HEK293 (cell line): ENCODE measurements at regions not wholly inside any gene's neighbourhood (a gene's known extent, or its start where the extent isn't known, plus 50 kb on each side); places are given as distances from the start of the nearest gene placed in this dataset.

Source experiments
- CTCF ChIA-PET: fragments of 350-600 bp; formaldehyde crosslinking; extraction: SDS; loops from one replicate; lab custom pipeline; 2021; ENCODE audit warnings: antibody characterized with exemption; lab: Yijun Ruan, JAX
- POLR2A ChIA-PET: fragments of 300-600 bp; formaldehyde crosslinking; extraction: SDS; loops from one replicate; lab custom pipeline; 2020; ENCODE audit warnings: antibody characterized with exemption, inconsistent platforms; lab: Yijun Ruan, JAX
- H3K27ac ChIP-seq: fragments of 200-500 bp; sonication (Bioruptor generic); 2 replicates; pipeline ENCODE4 v1.5.1; 2014; ENCODE audit warnings: low read depth, low read length, control low read depth, inconsistent platforms; ENCODE audit errors: extremely low read depth
- H3K36me3 ChIP-seq, 2 experiments: fragments of 200-500 bp in 1 of 2; sonication (Bioruptor generic) in 1 of 2; 1 replicate in 1 of 2; 2 replicates in 1 of 2; pipeline ENCODE4 v1.5.1; 2014 to 2017; ENCODE audit warnings: inconsistent platforms in 2 of 2, low read length in 2 of 2; ENCODE audit not compliant: control insufficient read depth in 2 of 2, insufficient read depth in 1 of 2
- H3K4me1 ChIP-seq: fragments of 200-500 bp; sonication (Bioruptor generic); 2 replicates; pipeline ENCODE4 v1.5.1; 2014; ENCODE audit warnings: mild to moderate bottlenecking, low read length, inconsistent platforms; ENCODE audit not compliant: control insufficient read depth, insufficient read depth
- H3K4me3 ChIP-seq: 2 replicates; pipeline ENCODE4 v1.5.1; 2011; ENCODE audit warnings: low read depth, mild to moderate bottlenecking, control low read depth, low read length, moderate library complexity
- H3K9me3 ChIP-seq: fragments of 200-500 bp; sonication (Bioruptor generic); 2 replicates; pipeline ENCODE4 v1.5.1; 2014; ENCODE audit warnings: low read depth, low read length, inconsistent platforms; ENCODE audit not compliant: control insufficient read depth, insufficient read depth
- HIC1 ChIP-seq: fragments of 450-650 bp; formaldehyde crosslinking; IDR thresholded peaks from 2 replicates; pipeline ENCODE4 v1.5.1; 2016; ENCODE audit warnings: missing biosample characterization, missing genetic modification characterization
- HOXC10 ChIP-seq: sonication (generic); formaldehyde crosslinking; IDR thresholded peaks from 2 replicates; pipeline ENCODE4 v1.8.1; 2023; ENCODE audit warnings: mild to moderate bottlenecking, missing genetic modification reagents
- HOXD13 ChIP-seq: sonication (generic); formaldehyde crosslinking; IDR thresholded peaks from 2 replicates; pipeline ENCODE4 v1.8.0; 2022; ENCODE audit warnings: missing genetic modification reagents, borderline replicate concordance
- KLF10 ChIP-seq: fragments of 450-650 bp; IDR thresholded peaks from 2 replicates; pipeline ENCODE4 v1.5.1; 2018; ENCODE audit warnings: missing biosample characterization, mild to moderate bottlenecking, missing genetic modification characterization
- KLF7 ChIP-seq: fragments of 450-650 bp; formaldehyde crosslinking; IDR thresholded peaks from 2 replicates; pipeline ENCODE4 v1.5.1; 2016; ENCODE audit warnings: missing biosample characterization, missing genetic modification characterization, borderline replicate concordance
- KLF8 ChIP-seq: fragments of 450-650 bp; formaldehyde crosslinking; IDR thresholded peaks from 2 replicates; pipeline ENCODE4 v1.5.1; 2016; ENCODE audit warnings: missing biosample characterization, missing genetic modification characterization
- OVOL3 ChIP-seq: fragments of 450-650 bp; formaldehyde crosslinking; IDR thresholded peaks from 2 replicates; pipeline ENCODE4 v1.5.1; 2016; ENCODE audit warnings: missing biosample characterization, missing genetic modification characterization
- SP2 ChIP-seq: fragments of 450-650 bp; formaldehyde crosslinking; IDR thresholded peaks from 2 replicates; pipeline ENCODE4 v1.5.1; 2016; ENCODE audit warnings: missing biosample characterization, missing genetic modification characterization
- YY2 ChIP-seq: fragments of 450-650 bp; formaldehyde crosslinking; IDR thresholded peaks from 2 replicates; pipeline ENCODE4 v1.5.1; 2016; ENCODE audit warnings: missing biosample characterization, missing genetic modification characterization
- ZFP69B ChIP-seq: fragments of 450-650 bp; formaldehyde crosslinking; IDR thresholded peaks from 2 replicates; pipeline ENCODE4 v1.5.1; 2016; ENCODE audit warnings: missing biosample characterization, missing genetic modification characterization
- ZNF10 ChIP-seq: fragments of 450-650 bp; formaldehyde crosslinking; IDR thresholded peaks from 2 replicates; pipeline ENCODE4 v1.5.1; 2017; ENCODE audit warnings: missing biosample characterization, missing genetic modification characterization
- ZNF324 ChIP-seq: fragments of 450-650 bp; formaldehyde crosslinking; IDR thresholded peaks from 2 replicates; pipeline ENCODE4 v1.5.1; 2016; ENCODE audit warnings: missing biosample characterization, missing genetic modification characterization
- ZNF341 ChIP-seq: fragments of 450-650 bp; formaldehyde crosslinking; IDR thresholded peaks from 2 replicates; pipeline ENCODE4; 2016; ENCODE audit warnings: low read depth, missing biosample characterization, missing genetic modification characterization
- ZNF510 ChIP-seq: fragments of 450-650 bp; formaldehyde crosslinking; IDR thresholded peaks from 2 replicates; pipeline ENCODE4 v1.5.1; 2018; ENCODE audit warnings: mild to moderate bottlenecking, missing genetic modification characterization, missing biosample characterization; ENCODE audit not compliant: insufficient replicate concordance
- ZNF521 ChIP-seq: fragments of 450-650 bp; formaldehyde crosslinking; IDR thresholded peaks from 2 replicates; pipeline ENCODE4 v1.5.1; 2017; ENCODE audit warnings: missing biosample characterization, mild to moderate bottlenecking, missing genetic modification characterization
- ZNF626 ChIP-seq: fragments of 450-650 bp; sonication (Bioruptor Pico); formaldehyde crosslinking; IDR thresholded peaks from 2 replicates; pipeline ENCODE4 v1.5.1; 2018; ENCODE audit warnings: missing biosample characterization, missing genetic modification characterization, inconsistent platforms
- ZNF660 ChIP-seq: fragments of 450-650 bp; IDR thresholded peaks from 2 replicates; pipeline ENCODE4 v1.5.1; 2018; ENCODE audit warnings: missing biosample characterization, mild to moderate bottlenecking, missing genetic modification characterization
- ZNF707 ChIP-seq: fragments of 450-650 bp; formaldehyde crosslinking; IDR thresholded peaks from 2 replicates; pipeline ENCODE4 v1.5.1; 2016; ENCODE audit warnings: missing biosample characterization, missing genetic modification characterization
- TF ChIP-seq, protein P1 (sequence below): fragments of 450-650 bp; formaldehyde crosslinking; IDR thresholded peaks from 2 replicates; pipeline ENCODE4; 2016; ENCODE audit warnings: missing biosample characterization, missing genetic modification characterization
- TF ChIP-seq, protein P2 (sequence below): fragments of 450-650 bp; formaldehyde crosslinking; IDR thresholded peaks from 2 replicates; pipeline ENCODE4 v1.5.1; 2016; ENCODE audit warnings: missing biosample characterization, missing genetic modification characterization
- TF ChIP-seq, protein P3 (sequence below): fragments of 450-650 bp; formaldehyde crosslinking; IDR thresholded peaks from 2 replicates; pipeline ENCODE4 v1.5.1; 2017; ENCODE audit warnings: missing biosample characterization, missing genetic modification characterization
- TF ChIP-seq, protein P4 (sequence below): fragments of 450-650 bp; formaldehyde crosslinking; IDR thresholded peaks from 2 replicates; pipeline ENCODE4 v1.5.1; 2016; ENCODE audit warnings: missing biosample characterization, missing genetic modification characterization

DNA sequence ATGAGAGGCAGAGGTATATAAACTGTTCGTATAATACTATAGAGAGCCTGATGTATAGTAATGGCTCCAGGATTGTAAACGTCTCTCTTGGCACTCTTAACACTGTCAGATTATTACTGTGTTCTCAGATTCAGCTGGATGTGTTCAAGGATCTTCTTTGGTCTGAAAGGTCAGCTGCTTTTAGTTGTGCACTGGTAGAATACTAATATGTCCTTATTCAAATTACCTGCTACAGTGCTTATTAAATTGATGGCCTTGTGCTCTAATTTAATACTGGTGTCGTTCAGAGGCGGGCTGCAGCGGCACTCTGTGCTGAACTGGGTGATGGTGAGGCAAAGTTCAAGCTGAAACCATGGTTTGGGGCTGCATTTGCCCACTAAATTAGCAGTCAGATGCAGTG lies 216.7 kb upstream of the ARRDC3 start (continued):
- TF ChIP-seq, protein P1, sequence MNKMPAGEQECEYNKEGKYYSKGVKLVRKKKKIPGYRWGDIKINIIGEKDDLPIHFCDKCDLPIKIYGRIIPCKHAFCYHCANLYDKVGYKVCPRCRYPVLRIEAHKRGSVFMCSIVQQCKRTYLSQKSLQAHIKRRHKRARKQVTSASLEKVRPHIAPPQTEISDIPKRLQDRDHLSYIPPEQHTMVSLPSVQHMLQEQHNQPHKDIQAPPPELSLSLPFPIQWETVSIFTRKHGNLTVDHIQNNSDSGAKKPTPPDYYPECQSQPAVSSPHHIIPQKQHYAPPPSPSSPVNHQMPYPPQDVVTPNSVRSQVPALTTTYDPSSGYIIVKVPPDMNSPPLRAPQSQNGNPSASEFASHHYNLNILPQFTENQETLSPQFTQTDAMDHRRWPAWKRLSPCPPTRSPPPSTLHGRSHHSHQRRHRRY, result no peak
- TF ChIP-seq ZFP69B (tag by site-specific recombination), result no peak
- no peak for TF ChIP-seq YY2 (tag by site-specific recombination)
- TF ChIP-seq, protein P2, sequence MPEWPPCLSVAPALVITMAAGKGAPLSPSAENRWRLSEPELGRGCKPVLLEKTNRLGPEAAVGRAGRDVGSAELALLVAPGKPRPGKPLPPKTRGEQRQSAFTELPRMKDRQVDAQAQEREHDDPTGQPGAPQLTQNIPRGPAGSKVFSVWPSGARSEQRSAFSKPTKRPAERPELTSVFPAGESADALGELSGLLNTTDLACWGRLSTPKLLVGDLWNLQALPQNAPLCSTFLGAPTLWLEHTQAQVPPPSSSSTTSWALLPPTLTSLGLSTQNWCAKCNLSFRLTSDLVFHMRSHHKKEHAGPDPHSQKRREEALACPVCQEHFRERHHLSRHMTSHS, result no peak
- TF ChIP-seq HOXC10 (CRISPR knock-in tag), result no peak

GRCh38 chr5:91598216-91598615 lies 215.1 kb upstream of the ARRDC3 start:
- POLR2A ChIA-PET, result no interaction called here
- Histone ChIP-seq H3K36me3 (no peaks in the 10 kb centered on the region), H3K27ac (no peak overlapping the region), H3K4me1 (no peaks in the 10 kb centered on the region), H3K9me3 (no peaks in the 10 kb centered on the region), H3K4me3 (no peak overlapping the region)
- CTCF ChIA-PET, result no interaction called here
- no peak for TF ChIP-seq HOXD13 (CRISPR knock-in tag)
- TF ChIP-seq KLF10 (tag by site-specific recombination), result no peak
- TF ChIP-seq ZNF660 (tag by site-specific recombination), result no peak
- TF ChIP-seq ZNF707 (tag by site-specific recombination), result no peak
- TF ChIP-seq, protein P3, sequence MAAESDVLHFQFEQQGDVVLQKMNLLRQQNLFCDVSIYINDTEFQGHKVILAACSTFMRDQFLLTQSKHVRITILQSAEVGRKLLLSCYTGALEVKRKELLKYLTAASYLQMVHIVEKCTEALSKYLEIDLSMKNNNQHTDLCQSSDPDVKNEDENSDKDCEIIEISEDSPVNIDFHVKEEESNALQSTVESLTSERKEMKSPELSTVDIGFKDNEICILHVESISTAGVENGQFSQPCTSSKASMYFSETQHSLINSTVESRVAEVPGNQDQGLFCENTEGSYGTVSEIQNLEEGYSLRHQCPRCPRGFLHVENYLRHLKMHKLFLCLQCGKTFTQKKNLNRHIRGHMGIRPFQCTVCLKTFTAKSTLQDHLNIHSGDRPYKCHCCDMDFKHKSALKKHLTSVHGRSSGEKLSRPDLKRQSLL (tag by site-specific recombination), result no peak
- no peak for TF ChIP-seq ZNF626
- TF ChIP-seq KLF8, result no peak
- TF ChIP-seq ZNF521 (tag by site-specific recombination), result no peak
- TF ChIP-seq SP2 (tag by site-specific recombination), result no peak
- TF ChIP-seq ZNF324 (tag by site-specific recombination), result no peak
- TF ChIP-seq KLF7 (tag by site-specific recombination), result no peak
- TF ChIP-seq ZNF510 (tag by site-specific recombination), result no peak
- TF ChIP-seq ZNF10 (tag by site-specific recombination), result no peak
- no peak for TF ChIP-seq OVOL3 (tag by site-specific recombination)
- no peak for TF ChIP-seq ZNF341 (tag by site-specific recombination)
- TF ChIP-seq HIC1 (tag by site-specific recombination), result no peak

GRCh38 chr5:91595424-91595823 lies 212.3 kb upstream of the ARRDC3 start:
- POLR2A ChIA-PET, result no interaction called here
- no peaks in the 10 kb centered on the region for H3K4me1 ChIP-seq
- CTCF ChIA-PET, result interaction anchor here (0.6 kb wide), 1 partner anchor 326 kb away, joined by 5 read pairs; no protein-coding TSS in a partner anchor
- no peak overlapping the region for H3K27ac ChIP-seq
- no peak overlapping the region for H3K4me3 ChIP-seq
- no peaks in the 10 kb centered on the region for H3K9me3 ChIP-seq
- TF ChIP-seq, protein P4, sequence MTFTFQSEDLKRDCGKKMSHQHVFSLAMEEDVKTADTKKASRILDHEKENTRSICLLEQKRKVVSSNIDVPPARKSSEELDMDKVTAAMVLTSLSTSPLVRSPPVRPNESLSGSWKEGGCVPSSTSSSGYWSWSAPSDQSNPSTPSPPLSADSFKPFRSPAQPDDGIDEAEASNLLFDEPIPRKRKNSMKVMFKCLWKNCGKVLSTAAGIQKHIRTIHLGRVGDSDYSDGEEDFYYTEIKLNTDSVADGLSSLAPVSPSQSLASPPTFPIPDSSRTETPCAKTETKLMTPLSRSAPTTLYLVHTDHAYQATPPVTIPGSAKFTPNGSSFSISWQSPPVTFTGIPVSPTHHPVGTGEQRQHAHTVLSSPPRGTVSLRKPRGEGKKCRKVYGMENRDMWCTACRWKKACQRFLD (tag by site-specific recombination), result no peak
- H3K36me3 ChIP-seq, result no peaks in the 10 kb centered on the region
